HCT116 (cell line): ENCODE measurements at regions not wholly inside any gene's neighbourhood (a gene's known extent, or its start where the extent isn't known, plus 50 kb on each side); places are given as distances from the start of the nearest gene placed in this dataset.

Experiments
- CEBPB ChIP-seq: IDR thresholded peaks from 2 replicates; pipeline ENCODE4 v1.6.1; 2012; ENCODE audit warnings: low read depth
- CTCF ChIP-seq, 3 experiments: fragments of 200-600 bp in 1 of 3; sonication (generic) in 1 of 3; IDR thresholded peaks in 2 of 3; conservative IDR thresholded peaks in 1 of 3; 2 replicates each; pipeline ENCODE4 v1.5.1; 2012 to 2017; ENCODE audit warnings: low read depth in 2 of 3, low read length in 2 of 3, antibody characterized with exemption in 1 of 3, borderline replicate concordance in 1 of 3, control low read depth in 1 of 3, mild to moderate bottlenecking in 1 of 3, mixed read lengths in 1 of 3, mixed run types in 1 of 3, moderate library complexity in 1 of 3; ENCODE audit not compliant: insufficient read depth in 1 of 3
- EGR1 ChIP-seq: IDR thresholded peaks from 2 replicates; pipeline ENCODE4 v1.6.1; 2012; ENCODE audit warnings: low read depth
- EZH2 ChIP-seq: fragments of 200-600 bp; sonication (generic); IDR thresholded peaks from 2 replicates; pipeline ENCODE4 v1.6.1; 2017; ENCODE audit warnings: antibody characterized with exemption, mixed run types
- EZH2phosphoT487 ChIP-seq: fragments of 200-600 bp; IDR thresholded peaks from 2 replicates; pipeline ENCODE4 v1.6.1; 2018; ENCODE audit warnings: antibody characterized with exemption, borderline replicate concordance
- MAX ChIP-seq: IDR thresholded peaks from 2 replicates; pipeline ENCODE4 v1.6.1; 2012
- POLR2A ChIP-seq: IDR thresholded peaks from 2 replicates; pipeline ENCODE4 v1.7.0; 2011; ENCODE audit warnings: borderline replicate concordance; ENCODE audit not compliant: insufficient read depth, insufficient read length; ENCODE audit errors: extremely low read depth
- POLR2AphosphoS5 ChIP-seq: IDR thresholded peaks from 2 replicates; pipeline ENCODE4 v1.6.1; 2011; ENCODE audit warnings: mild to moderate bottlenecking, low read depth, low read length, moderate library complexity
- YY1 ChIP-seq: IDR thresholded peaks from 2 replicates; pipeline ENCODE4 v1.6.1; 2011; ENCODE audit warnings: low read length, low read depth, moderate library complexity, mild to moderate bottlenecking; ENCODE audit not compliant: insufficient replicate concordance; ENCODE audit errors: extremely low read depth
- ZNF274 ChIP-seq: fragments of 200-500 bp; sonication (Bioruptor generic); IDR thresholded peaks from 2 replicates; pipeline ENCODE4 v1.6.1; 2014; ENCODE audit warnings: mild to moderate bottlenecking, low read depth, low read length, inconsistent platforms

- no peak for TF ChIP-seq CTCF (IDR thresholded peaks at IDR 0.05 in 2 of 3, conservative IDR thresholded peaks at IDR 0.05 in 1 of 3; ENCODE audit: borderline replicate concordance in 1 of 3, insufficient read depth in 1 of 3, low read depth in 2 of 3, low read length in 2 of 3)
- TF ChIP-seq MAX, result no peak
- no peak for TF ChIP-seq EZH2phosphoT487
- no peak for TF ChIP-seq POLR2A
- no peak for TF ChIP-seq CEBPB
- no peak for TF ChIP-seq EZH2
- no peak for TF ChIP-seq ZNF274
- TF ChIP-seq POLR2AphosphoS5, result no peak
- TF ChIP-seq YY1, result no peak
- no peak for TF ChIP-seq EGR1
These were observed 113.3 kb upstream of the GRAMD2B start for GRCh38 chr5:126309860-126310259.
